ENCODE measurements at regions not wholly inside any gene's neighbourhood (a gene's known extent, or its start where the extent isn't known, plus 50 kb on each side); places are given as distances from the start of the nearest gene placed in this dataset.
A peak's percentile ranks its signal among the peaks of the same experiment; 100 is the strongest.

- Histone ChIP-seq H3K9me3 (no peaks in the 10 kb centered on the region), H3K27me3 (no peaks in the 10 kb centered on the region), H3K4me1 (peaks cover 0 to 36% (median 8%) of the 10 kb centered on the region in 12 donors), H3K36me3 (no peaks in the 10 kb centered on the region), H3K27ac (peak overlapping the region in 3 of 12 donors; percentile 44 to 78 (median 52)), H3K4me3 (peak overlapping the region in 7 of 12 donors; percentile 42 to 58 (median 51))
- DNase-seq (peak in 1 of 5 donors; percentile 30), ATAC-seq (peak; percentile 16 to 55 (median 38))
- 62 to 82% (median 74%) methylated on average over 1 of the region's 1 CpG for WGBS, 4 donors
- intact Hi-C loops (cut with DNase I) = loop anchor here in 9 of 10 donors (1.0 to 10.0 kb wide), 5 partner anchors 82 to 1508 kb away; partner anchors contain the start of gene TLR4 (in 1 of the 9)
- TF ChIP-seq POLR2A (IDR thresholded peaks at IDR 0.05) = no peak
- TF ChIP-seq, protein P1, sequence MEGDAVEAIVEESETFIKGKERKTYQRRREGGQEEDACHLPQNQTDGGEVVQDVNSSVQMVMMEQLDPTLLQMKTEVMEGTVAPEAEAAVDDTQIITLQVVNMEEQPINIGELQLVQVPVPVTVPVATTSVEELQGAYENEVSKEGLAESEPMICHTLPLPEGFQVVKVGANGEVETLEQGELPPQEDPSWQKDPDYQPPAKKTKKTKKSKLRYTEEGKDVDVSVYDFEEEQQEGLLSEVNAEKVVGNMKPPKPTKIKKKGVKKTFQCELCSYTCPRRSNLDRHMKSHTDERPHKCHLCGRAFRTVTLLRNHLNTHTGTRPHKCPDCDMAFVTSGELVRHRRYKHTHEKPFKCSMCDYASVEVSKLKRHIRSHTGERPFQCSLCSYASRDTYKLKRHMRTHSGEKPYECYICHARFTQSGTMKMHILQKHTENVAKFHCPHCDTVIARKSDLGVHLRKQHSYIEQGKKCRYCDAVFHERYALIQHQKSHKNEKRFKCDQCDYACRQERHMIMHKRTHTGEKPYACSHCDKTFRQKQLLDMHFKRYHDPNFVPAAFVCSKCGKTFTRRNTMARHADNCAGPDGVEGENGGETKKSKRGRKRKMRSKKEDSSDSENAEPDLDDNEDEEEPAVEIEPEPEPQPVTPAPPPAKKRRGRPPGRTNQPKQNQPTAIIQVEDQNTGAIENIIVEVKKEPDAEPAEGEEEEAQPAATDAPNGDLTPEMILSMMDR (IDR thresholded peaks at IDR 0.05) = no peak
Observed at GRCh38 chr9:117783828-117784227, 79.6 kb downstream of the TLR4 start.

DNA sequence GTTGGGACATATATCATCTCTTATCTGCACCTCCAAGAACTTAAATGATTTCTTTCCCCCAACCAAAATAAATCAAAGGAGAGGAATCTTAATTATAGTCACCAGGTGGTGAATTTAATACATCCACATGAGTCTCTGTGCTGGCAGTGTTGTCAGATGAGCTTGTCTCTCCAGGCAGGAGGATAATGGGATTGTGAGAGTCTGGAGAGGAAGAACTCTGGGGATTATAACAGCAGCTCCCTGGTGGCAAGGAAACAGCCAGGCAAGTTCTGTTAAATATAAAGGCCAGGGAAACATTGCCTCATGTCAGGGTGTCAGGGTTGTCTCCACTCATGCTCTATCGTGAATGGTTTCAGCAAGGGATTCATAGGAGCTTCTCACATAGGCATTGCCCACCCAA is 80.8 kb downstream of the TLR4 start:
- intact Hi-C loops (cut with DNase I) = loop anchor here in 7 of 10 donors (5.0 to 10.0 kb wide), 3 partner anchors 83 to 1507 kb away; partner anchors contain the start of gene TLR4 (in 1 of the 7)
- ATAC-seq = no peak
- WGBS, 4 donors = 17 to 41% (median 32%) methylated on average over 1 of the region's 1 CpG

DNA sequence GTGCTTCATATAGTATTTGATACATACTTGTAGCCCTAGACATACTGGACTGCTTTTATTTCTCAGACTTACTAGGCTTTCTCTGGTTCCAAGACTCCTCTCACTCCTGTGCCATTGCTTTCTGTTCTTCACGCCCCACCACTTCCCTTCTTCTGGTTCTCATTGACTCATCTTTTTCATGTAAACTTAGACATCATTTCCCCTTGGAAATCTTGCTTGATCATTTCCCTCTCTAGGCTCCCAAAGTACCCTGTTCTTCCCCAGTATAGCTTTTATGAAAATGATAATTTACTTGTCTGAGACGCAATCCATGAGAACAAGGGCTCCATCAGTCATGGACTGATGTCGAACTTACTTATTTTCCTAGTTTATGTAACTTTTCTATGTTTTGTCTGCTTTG is 83.5 kb downstream of the TLR4 start:
- Histone ChIP-seq H3K9me3 (peaks cover 0 to 15% (median 4%) of the 10 kb centered on the region in 12 donors), H3K4me1 (peaks cover 0 to 16% (median 4%) of the 10 kb centered on the region in 12 donors), H3K4me3 (no peak overlapping the region), H3K36me3 (no peaks in the 10 kb centered on the region), H3K27ac (no peak overlapping the region), H3K27me3 (no peaks in the 10 kb centered on the region)
- DNase-seq (no peak), ATAC-seq (no peak)
- TF ChIP-seq, protein P1 (IDR thresholded peaks at IDR 0.05) = no peak
- no peak for TF ChIP-seq POLR2A (IDR thresholded peaks at IDR 0.05)
- intact Hi-C loops (cut with DNase I) = loop anchor here in 5 of 10 donors (10.0 kb wide), 1 partner anchor 143 kb away; no protein-coding TSS in a partner anchor
- WGBS, 4 donors = 74 to 90% (median 87%) methylated on average over 3 of the region's 3 CpGs

More for the DNA sequence above, 80.8 kb downstream of the TLR4 start:
- Histone ChIP-seq H3K27me3 (no peaks in the 10 kb centered on the region), H3K27ac (no peak overlapping the region), H3K36me3 (no peaks in the 10 kb centered on the region), H3K9me3 (no peaks in the 10 kb centered on the region), H3K4me3 (no peak overlapping the region), H3K4me1 (peaks cover 0 to 25% (median 5%) of the 10 kb centered on the region in 12 donors)
- TF ChIP-seq POLR2A (IDR thresholded peaks at IDR 0.05) = no peak
- TF ChIP-seq, protein P1 (IDR thresholded peaks at IDR 0.05) = no peak
- no peak for DNase-seq

DNA sequence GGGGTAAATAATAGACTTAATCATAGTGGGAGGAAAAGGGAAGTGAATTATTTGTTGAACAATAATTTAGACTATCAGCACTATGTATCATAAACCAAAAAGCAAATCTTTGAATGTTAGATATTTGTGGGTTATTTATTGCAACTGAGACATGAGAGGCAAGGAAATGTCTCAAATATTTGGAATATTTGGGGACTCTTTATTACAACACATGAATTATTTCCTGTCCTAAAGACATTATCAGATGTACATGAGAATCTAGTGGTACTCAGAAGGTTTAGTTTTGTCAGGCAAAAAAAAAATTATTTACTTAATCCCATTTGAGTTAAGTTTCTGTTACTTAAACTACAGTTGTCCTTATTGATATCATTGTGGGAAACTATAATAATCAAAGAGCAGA is 91.1 kb downstream of the TLR4 start:
- intact Hi-C loops (cut with DNase I) = no loop called here
- no peaks in the 10 kb centered on the region for H3K36me3 ChIP-seq
- H3K27me3 ChIP-seq = no peaks in the 10 kb centered on the region
- peaks cover 0 to 15% (median 4%) of the 10 kb centered on the region in 12 donors for H3K9me3 ChIP-seq
- no peak overlapping the region for H3K4me3 ChIP-seq
- no peak overlapping the region for H3K27ac ChIP-seq
- no peak for DNase-seq
- no peak for ATAC-seq
- no peaks in the 10 kb centered on the region for H3K4me1 ChIP-seq
- TF ChIP-seq POLR2A (IDR thresholded peaks at IDR 0.05) = no peak
- TF ChIP-seq, protein P1 (IDR thresholded peaks at IDR 0.05) = no peak
